Breast epithelium (tissue), 3 donors: ENCODE measurements at regions not wholly inside any gene's neighbourhood (a gene's known extent, or its start where the extent isn't known, plus 50 kb on each side); places are given as distances from the start of the nearest gene placed in this dataset.
"Not testable (repeated sequence)": the region's sequence is repeated elsewhere in the genome, so short reads cannot be mapped to it uniquely, and the experiment has no call there.

ENCODE experiments used
- POLR2A ChIP-seq: fragments of 450-650 bp; IDR thresholded peaks from one replicate; pipeline ENCODE4 v1.6.1; 2016; ENCODE audit warnings: antibody characterized with exemption, mild to moderate bottlenecking, moderate library complexity
- POLR2AphosphoS5 ChIP-seq, 3 donors: sonication (generic); formaldehyde crosslinking; IDR thresholded peaks; one replicate each; pipeline ENCODE4 v1.6.1; 2017; ENCODE audit warnings: antibody characterized with exemption in 3 of 3
- TF ChIP-seq, protein P1 (sequence below), 3 donors: fragments of 450-650 bp; IDR thresholded peaks; one replicate each; pipeline ENCODE4 v1.5.1; 2016 to 2017; ENCODE audit warnings: antibody characterized with exemption in 3 of 3, mild to moderate bottlenecking in 3 of 3, moderate library complexity in 3 of 3

DNA sequence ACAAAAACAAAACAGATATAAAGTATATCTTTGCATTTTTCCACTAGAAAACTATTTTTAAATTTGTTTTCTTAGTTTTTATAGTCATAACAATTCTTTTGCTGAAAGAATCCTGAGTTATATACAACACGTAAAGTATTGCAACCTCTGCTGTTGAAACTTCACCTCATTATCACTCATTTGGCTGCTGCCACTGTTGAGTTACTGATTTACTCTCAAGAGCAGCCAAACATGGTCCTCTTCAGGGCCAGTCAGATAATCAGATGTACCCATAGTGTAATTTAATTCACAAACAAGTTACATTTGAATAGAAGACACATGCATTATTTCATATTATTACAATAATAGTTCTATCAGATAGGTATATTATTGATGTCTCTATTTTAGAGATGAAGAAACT is 235.6 kb downstream of the UBE2NL start:
- not testable (repeated sequence) for TF ChIP-seq POLR2AphosphoS5 (IDR thresholded peaks at IDR 0.05); POLR2A
- TF ChIP-seq, protein P1, sequence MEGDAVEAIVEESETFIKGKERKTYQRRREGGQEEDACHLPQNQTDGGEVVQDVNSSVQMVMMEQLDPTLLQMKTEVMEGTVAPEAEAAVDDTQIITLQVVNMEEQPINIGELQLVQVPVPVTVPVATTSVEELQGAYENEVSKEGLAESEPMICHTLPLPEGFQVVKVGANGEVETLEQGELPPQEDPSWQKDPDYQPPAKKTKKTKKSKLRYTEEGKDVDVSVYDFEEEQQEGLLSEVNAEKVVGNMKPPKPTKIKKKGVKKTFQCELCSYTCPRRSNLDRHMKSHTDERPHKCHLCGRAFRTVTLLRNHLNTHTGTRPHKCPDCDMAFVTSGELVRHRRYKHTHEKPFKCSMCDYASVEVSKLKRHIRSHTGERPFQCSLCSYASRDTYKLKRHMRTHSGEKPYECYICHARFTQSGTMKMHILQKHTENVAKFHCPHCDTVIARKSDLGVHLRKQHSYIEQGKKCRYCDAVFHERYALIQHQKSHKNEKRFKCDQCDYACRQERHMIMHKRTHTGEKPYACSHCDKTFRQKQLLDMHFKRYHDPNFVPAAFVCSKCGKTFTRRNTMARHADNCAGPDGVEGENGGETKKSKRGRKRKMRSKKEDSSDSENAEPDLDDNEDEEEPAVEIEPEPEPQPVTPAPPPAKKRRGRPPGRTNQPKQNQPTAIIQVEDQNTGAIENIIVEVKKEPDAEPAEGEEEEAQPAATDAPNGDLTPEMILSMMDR (IDR thresholded peaks at IDR 0.05): not testable (repeated sequence)
